Testis (tissue), 2 donors: ENCODE measurements at regions not wholly inside any gene's neighbourhood (a gene's known extent, or its start where the extent isn't known, plus 50 kb on each side); places are given as distances from the start of the nearest gene placed in this dataset.

Source experiments
- POLR2A ChIP-seq: fragments of 450-650 bp; IDR thresholded peaks from one replicate; pipeline ENCODE4 v1.6.1; 2017; ENCODE audit warnings: antibody characterized with exemption, mild to moderate bottlenecking, moderate library complexity
- TF ChIP-seq, protein P1 (sequence below), 3 experiments: fragments of 450-650 bp in 2 of 3; fragments of 200-600 bp in 1 of 3; sonication (generic) in 1 of 3; IDR thresholded peaks; one replicate each; pipeline ENCODE4 v1.5.1; 2016 to 2019; ENCODE audit warnings: antibody characterized with exemption in 3 of 3, mild to moderate bottlenecking in 2 of 3, moderate library complexity in 1 of 3

DNA sequence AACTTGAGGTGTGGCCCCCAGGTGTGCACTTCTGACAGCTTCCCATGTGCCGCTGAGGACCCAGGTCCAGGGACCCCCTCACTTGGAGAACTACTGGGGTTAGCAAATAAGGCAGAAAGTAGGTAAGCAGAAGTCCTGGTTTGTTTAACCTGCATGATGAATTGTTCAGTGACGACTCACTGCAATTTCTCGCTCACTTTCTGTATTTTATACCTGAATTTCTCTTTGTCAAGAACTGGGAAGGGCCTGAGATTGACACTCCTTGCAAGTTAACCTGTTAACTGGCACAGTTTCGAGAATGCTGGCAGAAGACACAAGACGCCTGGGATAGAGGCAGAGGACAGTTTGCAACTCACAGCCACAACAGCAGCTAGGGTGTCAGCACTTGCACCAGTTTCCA, 164.5 kb upstream of the NCK2 start:
- no peak for TF ChIP-seq POLR2A
- TF ChIP-seq, protein P1, sequence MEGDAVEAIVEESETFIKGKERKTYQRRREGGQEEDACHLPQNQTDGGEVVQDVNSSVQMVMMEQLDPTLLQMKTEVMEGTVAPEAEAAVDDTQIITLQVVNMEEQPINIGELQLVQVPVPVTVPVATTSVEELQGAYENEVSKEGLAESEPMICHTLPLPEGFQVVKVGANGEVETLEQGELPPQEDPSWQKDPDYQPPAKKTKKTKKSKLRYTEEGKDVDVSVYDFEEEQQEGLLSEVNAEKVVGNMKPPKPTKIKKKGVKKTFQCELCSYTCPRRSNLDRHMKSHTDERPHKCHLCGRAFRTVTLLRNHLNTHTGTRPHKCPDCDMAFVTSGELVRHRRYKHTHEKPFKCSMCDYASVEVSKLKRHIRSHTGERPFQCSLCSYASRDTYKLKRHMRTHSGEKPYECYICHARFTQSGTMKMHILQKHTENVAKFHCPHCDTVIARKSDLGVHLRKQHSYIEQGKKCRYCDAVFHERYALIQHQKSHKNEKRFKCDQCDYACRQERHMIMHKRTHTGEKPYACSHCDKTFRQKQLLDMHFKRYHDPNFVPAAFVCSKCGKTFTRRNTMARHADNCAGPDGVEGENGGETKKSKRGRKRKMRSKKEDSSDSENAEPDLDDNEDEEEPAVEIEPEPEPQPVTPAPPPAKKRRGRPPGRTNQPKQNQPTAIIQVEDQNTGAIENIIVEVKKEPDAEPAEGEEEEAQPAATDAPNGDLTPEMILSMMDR (IDR thresholded peaks at IDR 0.05): no peak
